AG04449 (cell line): ENCODE measurements at regions not wholly inside any gene's neighbourhood (a gene's known extent, or its start where the extent isn't known, plus 50 kb on each side); places are given as distances from the start of the nearest gene placed in this dataset.

Experiments
- CTCF ChIA-PET: fragments of 350-600 bp; formaldehyde crosslinking; extraction: SDS; loops from one replicate; lab custom pipeline; 2021; ENCODE audit warnings: antibody characterized with exemption; lab: Yijun Ruan, JAX
- POLR2A ChIA-PET: fragments of 400-600, 350-600 bp; formaldehyde crosslinking; extraction: SDS; loops from one replicate; lab custom pipeline; 2020; ENCODE audit warnings: antibody characterized with exemption, inconsistent platforms; lab: Yijun Ruan, JAX
- DNase-seq: peaks from one replicate; pipeline ENCODE4 v3.0.0-alpha.2; 2010; ENCODE audit warnings: low read depth, low spot score
- H3K4me3 ChIP-seq: 2 replicates; pipeline ENCODE4 v1.5.1; 2011; ENCODE audit warnings: low read depth, mild to moderate bottlenecking, control low read depth, low read length
- CTCF ChIP-seq: IDR thresholded peaks from one replicate; pipeline ENCODE4 v1.5.1; 2011; ENCODE audit warnings: mild to moderate bottlenecking, moderate library complexity, low read length, control low read depth, inconsistent platforms; ENCODE audit not compliant: insufficient read depth; ENCODE audit errors: missing control alignments

DNA sequence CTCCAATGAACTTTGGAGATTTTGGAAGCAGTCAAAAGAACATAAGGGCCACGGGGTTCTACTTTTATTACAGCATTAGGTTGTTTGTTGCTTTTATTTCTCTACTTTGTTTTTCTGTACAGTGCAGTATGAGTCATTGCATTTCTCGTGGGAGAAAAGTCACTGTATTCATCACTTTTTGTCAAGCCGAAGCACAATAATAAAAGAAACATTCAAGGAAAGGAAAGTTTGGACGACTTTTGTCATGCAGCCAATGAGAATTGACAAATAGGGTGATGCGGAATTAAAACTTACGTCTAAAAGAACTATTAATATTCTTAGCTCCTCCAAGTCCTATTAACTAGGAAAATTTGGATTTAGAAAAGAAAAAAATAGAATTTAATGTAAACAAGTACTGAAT is 209.9 kb downstream of the TMEM182 start:
- CTCF ChIA-PET: no interaction called here
- DNase-seq: no peak
- H3K4me3 ChIP-seq: no peak overlapping the region
- no peak for TF ChIP-seq CTCF
- POLR2A ChIA-PET: no interaction called here

- DNase-seq: no peak
- CTCF ChIA-PET: no interaction called here
- no peak overlapping the region for H3K4me3 ChIP-seq
- no peak for TF ChIP-seq CTCF
- POLR2A ChIA-PET: no interaction called here
These were observed 214.5 kb downstream of the TMEM182 start for GRCh38 chr2:102975996-102976975.

GRCh38 chr2:102977426-102978090 is 215.7 kb downstream of the TMEM182 start:
- DNase-seq: no peak
- no peak overlapping the region for H3K4me3 ChIP-seq
- ChIA-PET POLR2A (no interaction called here), CTCF (no interaction called here)
- no peak for TF ChIP-seq CTCF

- ChIA-PET POLR2A (no interaction called here), CTCF (no interaction called here)
- DNase-seq: no peak
- H3K4me3 ChIP-seq: no peak overlapping the region
- TF ChIP-seq CTCF: no peak
These were observed 216.3 kb downstream of the TMEM182 start for GRCh38 chr2:102978091-102978490.

- POLR2A ChIA-PET: no interaction called here
- CTCF ChIA-PET: no interaction called here
- no peak for DNase-seq
- H3K4me3 ChIP-seq: no peak overlapping the region
- no peak for TF ChIP-seq CTCF
These were observed 217.6 kb downstream of the TMEM182 start for GRCh38 chr2:102979429-102979828.

GRCh38 chr2:102983786-102984185 is 222.0 kb downstream of the TMEM182 start:
- no peak for TF ChIP-seq CTCF
- ChIA-PET POLR2A (no interaction called here), CTCF (no interaction called here)
- no peak overlapping the region for H3K4me3 ChIP-seq
- no peak for DNase-seq
